ENCODE measurements at regions not wholly inside any gene's neighbourhood (a gene's known extent, or its start where the extent isn't known, plus 50 kb on each side); places are given as distances from the start of the nearest gene placed in this dataset.

DNA sequence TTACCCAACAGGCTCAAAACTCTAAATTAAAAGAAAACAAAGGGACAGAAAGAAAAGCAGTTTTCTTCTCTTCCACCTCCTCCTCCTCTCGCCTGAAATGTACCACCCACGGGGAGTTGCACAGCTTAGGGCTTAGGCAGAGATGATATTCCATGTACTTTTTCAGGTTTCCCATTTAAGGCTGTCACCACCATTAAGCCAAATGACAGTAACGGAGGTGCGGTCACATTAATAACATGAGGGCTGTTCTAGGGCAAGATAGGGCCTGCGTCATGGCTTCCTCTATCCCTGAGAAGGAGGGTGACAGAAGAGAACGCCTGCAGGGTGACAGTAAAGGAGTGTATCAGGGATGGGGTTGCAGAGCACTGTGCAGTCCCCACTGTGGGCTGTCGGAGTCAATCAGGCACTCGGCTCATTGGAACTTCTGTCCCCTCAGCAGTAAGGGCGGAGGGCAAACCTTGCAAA is 51.7 kb upstream of the TJP1 start:
- no peak for DNase-seq (ENCODE audit: low read depth)

DNA sequence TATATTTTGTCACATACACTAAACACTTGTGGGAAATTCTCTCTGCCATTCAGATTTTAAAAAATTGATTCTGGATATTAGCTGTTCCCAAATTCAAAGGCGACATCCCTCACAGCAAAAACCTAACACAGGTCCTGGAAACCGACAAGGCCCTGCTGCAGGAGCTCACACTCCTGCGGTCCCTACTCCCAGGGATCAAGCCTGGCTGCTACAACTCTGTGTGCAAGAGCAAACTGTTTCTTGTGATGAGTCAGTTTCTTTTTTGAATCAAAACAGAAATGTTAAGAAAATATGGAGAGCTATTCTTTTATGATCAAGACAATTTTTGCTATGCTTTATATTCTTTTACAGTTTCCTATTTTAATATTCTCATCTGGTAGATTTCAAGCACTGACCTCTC is 51.0 kb upstream of the TJP1 start:
- no peak for DNase-seq (ENCODE audit: low read depth)

DNA sequence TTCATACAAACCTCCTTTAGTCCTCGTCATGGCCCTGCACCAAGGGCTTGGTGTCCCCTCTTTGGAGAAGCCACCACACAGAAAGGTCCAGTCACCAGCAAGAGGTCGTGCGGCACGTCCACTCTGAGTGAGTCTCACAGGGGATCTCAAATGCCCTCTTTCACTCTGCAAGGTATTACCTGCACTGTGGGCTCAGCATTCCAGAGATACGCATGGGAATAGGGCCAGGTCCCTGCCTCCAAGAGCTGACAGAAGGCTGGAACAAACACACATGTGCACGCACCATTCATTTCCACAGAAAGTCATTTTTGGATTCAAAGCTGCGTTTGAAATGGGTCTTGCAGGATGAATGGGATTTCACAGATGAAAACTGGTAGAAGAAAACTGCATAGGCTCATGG is 50.4 kb upstream of the TJP1 start:
- DNase-seq (ENCODE audit: low read depth), result no peak

Data from activated T-cell treated with anti-CD3 and anti-CD28 coated beads for 48 hours (primary cell).